Gastroesophageal sphincter (tissue), 4 donors: ENCODE measurements at regions not wholly inside any gene's neighbourhood (a gene's known extent, or its start where the extent isn't known, plus 50 kb on each side); places are given as distances from the start of the nearest gene placed in this dataset.

Experiments
- ATAC-seq: fragments of 150-250 bp; one replicate; pipeline ENCODE4 v1.9.1; 2016; ENCODE audit warnings: mild to moderate bottlenecking, moderate library complexity
- H3K27ac ChIP-seq, 4 donors: fragments of 200-600 bp; sonication (generic) in 3 of 4; 1 replicate in 3 of 4; 2 replicates in 1 of 4; pipeline ENCODE4 v1.5.1; 2016 to 2019
- H3K27me3 ChIP-seq: fragments of 200-600 bp; sonication (generic); one replicate; pipeline ENCODE4 v1.5.1; 2019
- H3K36me3 ChIP-seq, 2 donors: fragments of 200-600 bp; sonication (generic); one replicate each; pipeline ENCODE4 v1.5.1; 2019; ENCODE audit warnings: control low read depth in 1 of 2
- H3K4me1 ChIP-seq, 3 donors: fragments of 200-600 bp; sonication (generic); 1 replicate in 2 of 3; 2 replicates in 1 of 3; pipeline ENCODE4 v1.5.1; 2016 to 2019; ENCODE audit warnings: control low read depth in 2 of 3
- H3K4me3 ChIP-seq, 2 donors: fragments of 200-600 bp; sonication (generic); one replicate each; pipeline ENCODE4 v1.5.1; 2019; ENCODE audit warnings: mild to moderate bottlenecking in 1 of 2, moderate library complexity in 1 of 2
- H3K9me3 ChIP-seq, 3 donors: fragments of 200-600 bp; sonication (generic); one replicate each; pipeline ENCODE4 v1.5.1; 2017 to 2019; ENCODE audit warnings: control low read depth in 2 of 3
- EP300 ChIP-seq: sonication (generic); formaldehyde crosslinking; IDR thresholded peaks from one replicate; pipeline ENCODE4 v1.6.1; 2017; ENCODE audit warnings: antibody characterized with exemption, mild to moderate bottlenecking
- POLR2A ChIP-seq, 2 donors: fragments of 450-650 bp; IDR thresholded peaks; one replicate each; pipeline ENCODE4 v1.6.1; 2017; ENCODE audit warnings: antibody characterized with exemption in 2 of 2, mild to moderate bottlenecking in 2 of 2, moderate library complexity in 1 of 2
- POLR2AphosphoS5 ChIP-seq: sonication (generic); formaldehyde crosslinking; IDR thresholded peaks from one replicate; pipeline ENCODE4 v1.6.1; 2017; ENCODE audit warnings: antibody characterized with exemption
- WGBS, 2 donors: methylation state at CpG; one replicate each; pipeline ENCODE4 v1.1.5; 2018; ENCODE audit warnings: low coverage in 1 of 2; 5-methylcytosine and 5-hydroxymethylcytosine counted together
- TF ChIP-seq, protein P1 (sequence below), 4 experiments: fragments of 200-600 bp in 2 of 4; fragments of 450-650 bp in 2 of 4; sonication (generic) in 1 of 4; IDR thresholded peaks; one replicate each; pipeline ENCODE4 v1.5.1; 2017 to 2019; ENCODE audit warnings: antibody characterized with exemption in 4 of 4, mild to moderate bottlenecking in 2 of 4, moderate library complexity in 2 of 4

DNA sequence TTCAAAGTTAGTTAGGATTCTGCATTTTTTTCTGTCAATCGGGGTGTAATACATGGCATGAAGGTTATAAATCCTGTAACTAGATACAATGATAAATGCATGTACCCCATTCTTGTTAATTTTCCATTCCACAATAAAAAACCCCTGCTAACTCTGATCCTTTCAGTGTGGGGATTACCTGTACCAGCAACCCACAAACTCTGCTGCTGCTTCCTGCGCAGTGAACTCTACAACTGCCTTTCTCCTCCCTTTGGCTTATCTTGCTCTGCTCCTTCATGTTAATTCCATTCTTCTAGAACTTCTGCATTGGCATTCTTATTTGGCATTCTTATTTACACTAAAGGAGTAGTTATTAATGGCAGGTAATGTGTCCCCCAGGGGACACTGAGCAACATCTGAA, 273.1 kb downstream of the KLF12 start:
- TF ChIP-seq POLR2A (IDR thresholded peaks at IDR 0.05) (no peak), POLR2AphosphoS5 (no peak), EP300 (no peak)
- TF ChIP-seq, protein P1, sequence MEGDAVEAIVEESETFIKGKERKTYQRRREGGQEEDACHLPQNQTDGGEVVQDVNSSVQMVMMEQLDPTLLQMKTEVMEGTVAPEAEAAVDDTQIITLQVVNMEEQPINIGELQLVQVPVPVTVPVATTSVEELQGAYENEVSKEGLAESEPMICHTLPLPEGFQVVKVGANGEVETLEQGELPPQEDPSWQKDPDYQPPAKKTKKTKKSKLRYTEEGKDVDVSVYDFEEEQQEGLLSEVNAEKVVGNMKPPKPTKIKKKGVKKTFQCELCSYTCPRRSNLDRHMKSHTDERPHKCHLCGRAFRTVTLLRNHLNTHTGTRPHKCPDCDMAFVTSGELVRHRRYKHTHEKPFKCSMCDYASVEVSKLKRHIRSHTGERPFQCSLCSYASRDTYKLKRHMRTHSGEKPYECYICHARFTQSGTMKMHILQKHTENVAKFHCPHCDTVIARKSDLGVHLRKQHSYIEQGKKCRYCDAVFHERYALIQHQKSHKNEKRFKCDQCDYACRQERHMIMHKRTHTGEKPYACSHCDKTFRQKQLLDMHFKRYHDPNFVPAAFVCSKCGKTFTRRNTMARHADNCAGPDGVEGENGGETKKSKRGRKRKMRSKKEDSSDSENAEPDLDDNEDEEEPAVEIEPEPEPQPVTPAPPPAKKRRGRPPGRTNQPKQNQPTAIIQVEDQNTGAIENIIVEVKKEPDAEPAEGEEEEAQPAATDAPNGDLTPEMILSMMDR (IDR thresholded peaks at IDR 0.05): no peak
- no peaks in the 10 kb centered on the region for H3K9me3 ChIP-seq
- H3K4me1 ChIP-seq: no peaks in the 10 kb centered on the region
- H3K27me3 ChIP-seq: no peaks in the 10 kb centered on the region
- no peak overlapping the region for H3K27ac ChIP-seq
- no peak overlapping the region for H3K4me3 ChIP-seq
- H3K36me3 ChIP-seq: no peaks in the 10 kb centered on the region
- no peak for ATAC-seq
- 100% methylated on average over 2 of the region's 2 CpGs for WGBS, 2 donors

DNA sequence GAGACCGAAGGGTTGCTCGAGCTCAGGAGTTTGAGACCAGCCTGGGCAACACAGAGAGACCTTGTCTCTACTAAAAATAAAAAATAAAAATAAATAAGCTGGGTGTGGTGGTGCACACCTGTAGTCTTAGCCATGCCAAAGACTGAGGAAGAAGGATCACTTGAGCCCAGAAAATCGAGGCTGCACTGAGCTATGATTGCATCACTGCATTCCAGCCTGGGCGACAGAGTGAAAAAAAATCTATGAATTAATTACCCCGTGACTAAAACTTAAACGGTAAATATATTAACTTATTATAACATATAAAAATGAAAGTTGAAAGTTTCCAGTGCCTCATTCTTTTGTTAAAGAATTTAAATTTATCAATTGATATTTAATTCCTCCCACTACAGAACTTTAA, 273.7 kb downstream of the KLF12 start:
- no peak for ATAC-seq
- H3K27ac ChIP-seq: no peak overlapping the region
- no peaks in the 10 kb centered on the region for H3K27me3 ChIP-seq
- TF ChIP-seq EP300: no peak
- no peak for TF ChIP-seq POLR2AphosphoS5
- no peak for TF ChIP-seq POLR2A (IDR thresholded peaks at IDR 0.05)
- 74 to 77% methylated on average over 4 to 5 of the region's 6 CpGs for WGBS, 2 donors
- no peaks in the 10 kb centered on the region for H3K4me1 ChIP-seq
- no peak overlapping the region for H3K4me3 ChIP-seq
- H3K36me3 ChIP-seq: no peaks in the 10 kb centered on the region
- no peaks in the 10 kb centered on the region for H3K9me3 ChIP-seq

DNA sequence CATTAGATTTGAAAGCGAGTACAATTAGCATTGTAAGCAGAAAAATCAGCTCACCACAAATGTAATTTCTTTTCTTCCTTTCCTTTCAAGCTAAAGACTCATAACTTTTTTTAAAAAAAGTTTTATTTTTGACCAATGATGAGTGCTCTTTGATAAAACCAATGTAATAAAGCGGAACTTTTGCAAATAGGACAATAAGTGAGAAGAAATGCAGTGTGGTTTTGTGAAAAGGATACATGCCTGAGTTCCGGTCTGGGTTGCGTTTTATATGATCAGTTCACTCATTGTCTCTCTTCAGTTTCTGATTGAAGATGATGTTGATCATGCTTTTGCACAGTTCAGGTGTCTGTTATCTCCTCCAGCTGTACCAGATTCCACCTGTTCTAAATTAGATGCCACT, 274.4 kb downstream of the KLF12 start:
- no peak for TF ChIP-seq EP300
- TF ChIP-seq, protein P1 (IDR thresholded peaks at IDR 0.05): no peak
- no peak for TF ChIP-seq POLR2A (IDR thresholded peaks at IDR 0.05)
- TF ChIP-seq POLR2AphosphoS5: no peak
- no peak overlapping the region for H3K27ac ChIP-seq
- ATAC-seq: no peak
- H3K4me3 ChIP-seq: no peak overlapping the region
- WGBS, 2 donors: 71 to 73% methylated on average over 4 of the region's 4 CpGs
- H3K9me3 ChIP-seq: no peaks in the 10 kb centered on the region
- H3K36me3 ChIP-seq: no peaks in the 10 kb centered on the region
- H3K27me3 ChIP-seq: no peaks in the 10 kb centered on the region
- no peaks in the 10 kb centered on the region for H3K4me1 ChIP-seq

DNA sequence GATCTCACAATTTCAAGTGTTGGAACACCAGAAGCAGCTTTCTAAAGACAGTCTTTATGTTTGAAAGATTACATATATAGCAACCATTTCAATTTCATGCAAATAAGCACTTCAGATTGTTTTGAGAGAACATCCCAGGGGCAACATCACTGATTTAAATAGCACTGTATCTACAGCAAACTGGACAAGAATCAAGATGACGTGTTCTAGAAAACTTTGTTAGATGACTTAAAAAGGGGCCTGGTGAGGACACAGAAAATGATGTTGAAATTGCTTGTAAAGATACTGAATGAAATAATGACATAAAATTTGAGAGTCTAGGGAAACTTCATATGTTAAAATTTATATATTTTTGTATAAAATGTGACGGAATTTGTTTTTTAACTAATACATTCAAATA, 277.1 kb downstream of the KLF12 start:
- TF ChIP-seq EP300: no peak
- TF ChIP-seq, protein P1 (IDR thresholded peaks at IDR 0.05): no peak
- no peaks in the 10 kb centered on the region for H3K9me3 ChIP-seq
- H3K36me3 ChIP-seq: no peaks in the 10 kb centered on the region
- WGBS, 2 donors: 84 to 91% methylated on average over 2 of the region's 2 CpGs
- H3K4me3 ChIP-seq: no peak overlapping the region
- no peak for ATAC-seq
- H3K27ac ChIP-seq: no peak overlapping the region
- H3K4me1 ChIP-seq: no peaks in the 10 kb centered on the region
- H3K27me3 ChIP-seq: no peaks in the 10 kb centered on the region

DNA sequence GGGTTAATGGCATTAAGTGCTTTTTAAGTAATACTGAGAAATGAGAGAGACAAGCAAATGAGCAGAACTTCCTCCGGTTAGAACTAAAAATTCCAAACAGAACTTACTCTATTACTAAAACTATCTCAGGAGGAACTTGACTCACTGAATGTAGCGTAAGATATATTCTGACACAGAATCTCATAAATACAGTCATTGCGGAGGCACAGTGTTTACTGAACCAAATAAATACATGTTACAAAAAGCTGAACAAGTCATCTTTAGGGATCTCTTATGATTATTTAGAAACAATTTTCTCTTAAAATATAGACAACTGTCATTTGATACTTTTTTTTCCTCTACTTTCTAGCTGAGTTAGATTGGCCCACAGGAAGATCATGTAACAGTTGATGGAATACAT, 283.1 kb downstream of the KLF12 start:
- Histone ChIP-seq H3K4me3 (no peak overlapping the region), H3K36me3 (no peaks in the 10 kb centered on the region), H3K27ac (no peak overlapping the region), H3K9me3 (no peaks in the 10 kb centered on the region), H3K4me1 (peaks cover 0 to 14% (median 0%) of the 10 kb centered on the region in 3 donors), H3K27me3 (no peaks in the 10 kb centered on the region)
- TF ChIP-seq, protein P1 (IDR thresholded peaks at IDR 0.05): no peak
- TF ChIP-seq POLR2AphosphoS5 (no peak), POLR2A (IDR thresholded peaks at IDR 0.05) (no peak), EP300 (no peak)
- 72 to 85% methylated on average over 3 of the region's 3 CpGs for WGBS, 2 donors
- ATAC-seq: no peak
